Neural cell (in vitro differentiated cells): ENCODE measurements at regions not wholly inside any gene's neighbourhood (a gene's known extent, or its start where the extent isn't known, plus 50 kb on each side); places are given as distances from the start of the nearest gene placed in this dataset.

Source experiments
- EZH2 ChIP-seq: fragments of 200-600, 300-800 bp; shearing (Covaris generic), sonication (generic); IDR thresholded peaks from 2 replicates; pipeline ENCODE4 v1.6.1; 2014; ENCODE audit warnings: antibody characterized with exemption, low read length, borderline replicate concordance, mild to moderate bottlenecking; ENCODE audit not compliant: insufficient read depth, poor library complexity, severe bottlenecking
- POLR2AphosphoS5 ChIP-seq: IDR thresholded peaks from 2 replicates; pipeline ENCODE4 v1.6.1; 2012
- RAD21 ChIP-seq: fragments of 450-650 bp; conservative IDR thresholded peaks from 2 replicates; pipeline ENCODE4 v1.6.1; 2014; ENCODE audit warnings: antibody characterized with exemption, mild to moderate bottlenecking, moderate library complexity
- SMC3 ChIP-seq: fragments of 450-650 bp; conservative IDR thresholded peaks from 2 replicates; pipeline ENCODE4 v1.6.1; 2014; ENCODE audit warnings: antibody characterized with exemption, mild to moderate bottlenecking, moderate library complexity; ENCODE audit not compliant: poor library complexity
- TAF1 ChIP-seq: IDR thresholded peaks from 2 replicates; pipeline ENCODE4 v1.6.1; 2012; ENCODE audit warnings: low read depth
- TF ChIP-seq, protein P1 (sequence below): fragments of 450-650 bp; IDR thresholded peaks from 2 replicates; pipeline ENCODE4 v1.5.1; 2014; ENCODE audit warnings: antibody characterized with exemption, mild to moderate bottlenecking, moderate library complexity; ENCODE audit not compliant: poor library complexity, severe bottlenecking
- TF ChIP-seq, protein P2 (sequence below): IDR thresholded peaks from 2 replicates; pipeline ENCODE4 v1.6.1; 2012; ENCODE audit warnings: borderline replicate concordance

DNA sequence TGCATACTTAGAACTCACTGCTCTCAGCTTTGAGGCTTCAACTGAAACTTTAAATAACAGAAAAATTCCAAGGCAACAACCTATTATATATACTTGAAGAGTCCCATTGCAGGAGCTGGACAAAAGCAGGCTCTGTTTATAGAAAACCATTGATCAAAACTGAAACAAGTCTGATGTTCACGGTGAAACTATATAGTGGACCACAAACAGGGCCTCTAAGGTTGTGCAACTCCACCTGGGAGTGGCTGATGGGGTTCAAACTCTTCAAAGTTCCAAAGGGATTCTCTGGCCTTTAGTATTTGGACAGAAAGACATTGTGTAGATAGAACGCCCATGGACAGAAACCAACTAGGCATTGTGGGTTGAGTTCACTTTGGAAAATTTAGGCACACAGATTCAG lies 140.3 kb downstream of the ZC3H11B start:
- no peak for TF ChIP-seq RAD21
- TF ChIP-seq POLR2AphosphoS5 = no peak
- TF ChIP-seq, protein P1, sequence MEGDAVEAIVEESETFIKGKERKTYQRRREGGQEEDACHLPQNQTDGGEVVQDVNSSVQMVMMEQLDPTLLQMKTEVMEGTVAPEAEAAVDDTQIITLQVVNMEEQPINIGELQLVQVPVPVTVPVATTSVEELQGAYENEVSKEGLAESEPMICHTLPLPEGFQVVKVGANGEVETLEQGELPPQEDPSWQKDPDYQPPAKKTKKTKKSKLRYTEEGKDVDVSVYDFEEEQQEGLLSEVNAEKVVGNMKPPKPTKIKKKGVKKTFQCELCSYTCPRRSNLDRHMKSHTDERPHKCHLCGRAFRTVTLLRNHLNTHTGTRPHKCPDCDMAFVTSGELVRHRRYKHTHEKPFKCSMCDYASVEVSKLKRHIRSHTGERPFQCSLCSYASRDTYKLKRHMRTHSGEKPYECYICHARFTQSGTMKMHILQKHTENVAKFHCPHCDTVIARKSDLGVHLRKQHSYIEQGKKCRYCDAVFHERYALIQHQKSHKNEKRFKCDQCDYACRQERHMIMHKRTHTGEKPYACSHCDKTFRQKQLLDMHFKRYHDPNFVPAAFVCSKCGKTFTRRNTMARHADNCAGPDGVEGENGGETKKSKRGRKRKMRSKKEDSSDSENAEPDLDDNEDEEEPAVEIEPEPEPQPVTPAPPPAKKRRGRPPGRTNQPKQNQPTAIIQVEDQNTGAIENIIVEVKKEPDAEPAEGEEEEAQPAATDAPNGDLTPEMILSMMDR = no peak
- TF ChIP-seq SMC3 = no peak
- TF ChIP-seq, protein P2, sequence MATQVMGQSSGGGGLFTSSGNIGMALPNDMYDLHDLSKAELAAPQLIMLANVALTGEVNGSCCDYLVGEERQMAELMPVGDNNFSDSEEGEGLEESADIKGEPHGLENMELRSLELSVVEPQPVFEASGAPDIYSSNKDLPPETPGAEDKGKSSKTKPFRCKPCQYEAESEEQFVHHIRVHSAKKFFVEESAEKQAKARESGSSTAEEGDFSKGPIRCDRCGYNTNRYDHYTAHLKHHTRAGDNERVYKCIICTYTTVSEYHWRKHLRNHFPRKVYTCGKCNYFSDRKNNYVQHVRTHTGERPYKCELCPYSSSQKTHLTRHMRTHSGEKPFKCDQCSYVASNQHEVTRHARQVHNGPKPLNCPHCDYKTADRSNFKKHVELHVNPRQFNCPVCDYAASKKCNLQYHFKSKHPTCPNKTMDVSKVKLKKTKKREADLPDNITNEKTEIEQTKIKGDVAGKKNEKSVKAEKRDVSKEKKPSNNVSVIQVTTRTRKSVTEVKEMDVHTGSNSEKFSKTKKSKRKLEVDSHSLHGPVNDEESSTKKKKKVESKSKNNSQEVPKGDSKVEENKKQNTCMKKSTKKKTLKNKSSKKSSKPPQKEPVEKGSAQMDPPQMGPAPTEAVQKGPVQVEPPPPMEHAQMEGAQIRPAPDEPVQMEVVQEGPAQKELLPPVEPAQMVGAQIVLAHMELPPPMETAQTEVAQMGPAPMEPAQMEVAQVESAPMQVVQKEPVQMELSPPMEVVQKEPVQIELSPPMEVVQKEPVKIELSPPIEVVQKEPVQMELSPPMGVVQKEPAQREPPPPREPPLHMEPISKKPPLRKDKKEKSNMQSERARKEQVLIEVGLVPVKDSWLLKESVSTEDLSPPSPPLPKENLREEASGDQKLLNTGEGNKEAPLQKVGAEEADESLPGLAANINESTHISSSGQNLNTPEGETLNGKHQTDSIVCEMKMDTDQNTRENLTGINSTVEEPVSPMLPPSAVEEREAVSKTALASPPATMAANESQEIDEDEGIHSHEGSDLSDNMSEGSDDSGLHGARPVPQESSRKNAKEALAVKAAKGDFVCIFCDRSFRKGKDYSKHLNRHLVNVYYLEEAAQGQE = no peak
- TF ChIP-seq TAF1 = no peak
- TF ChIP-seq EZH2 = no peak
